ENCODE measurements at regions not wholly inside any gene's neighbourhood (a gene's known extent, or its start where the extent isn't known, plus 50 kb on each side); places are given as distances from the start of the nearest gene placed in this dataset.

GRCh38 chr4:97353876-97354275, 789.4 kb downstream of the STPG2 start:
- TF ChIP-seq CTCF (conservative IDR thresholded peaks at IDR 0.05; ENCODE audit: low read length), result no peak
- no peak for TF ChIP-seq EZH2phosphoT487 (IDR thresholded peaks at IDR 0.05; ENCODE audit: borderline replicate concordance)
